ENCODE measurements at regions not wholly inside any gene's neighbourhood (a gene's known extent, or its start where the extent isn't known, plus 50 kb on each side); places are given as distances from the start of the nearest gene placed in this dataset.

GRCh38 chr12:4826909-4827308 is 82.8 kb upstream of the KCNA1 start:
- TF ChIP-seq CTCF (conservative IDR thresholded peaks at IDR 0.05; ENCODE audit: low read depth in 2 of 2) (no peak), EZH2phosphoT487 (IDR thresholded peaks at IDR 0.05; ENCODE audit: unreplicated experiment) (no peak), EZH2 (IDR thresholded peaks at IDR 0.05; ENCODE audit: low read depth, unreplicated experiment) (no peak), POLR2AphosphoS5 (IDR thresholded peaks at IDR 0.05; ENCODE audit: low read depth) (no peak), STAT1 (IDR thresholded peaks at IDR 0.05; ENCODE audit: unreplicated experiment) (no peak), CREB1 (CRISPR knock-in tag; IDR thresholded peaks at IDR 0.05; ENCODE audit: low read depth) (no peak), JUNB (IDR thresholded peaks at IDR 0.05; ENCODE audit: unreplicated experiment) (no peak), REST (IDR thresholded peaks at IDR 0.05; ENCODE audit: unreplicated experiment) (no peak), ZNF331 (CRISPR knock-in tag; IDR thresholded peaks at IDR 0.05; ENCODE audit: low read depth) (no peak), NANOG (IDR thresholded peaks at IDR 0.05; ENCODE audit: borderline replicate concordance) (no peak), ETS1 (IDR thresholded peaks at IDR 0.05) (no peak)

Measured in GM23338 (cell line).